NCI-H510A treated with DMSO at 0.1 percent for 48 hours (cell line): ENCODE measurements at regions not wholly inside any gene's neighbourhood (a gene's known extent, or its start where the extent isn't known, plus 50 kb on each side); places are given as distances from the start of the nearest gene placed in this dataset.
"Not testable (repeated sequence)": the region's sequence is repeated elsewhere in the genome, so short reads cannot be mapped to it uniquely, and the experiment has no call there.

Experiments used
- DNase-seq: peaks from one replicate; lab custom pipeline; 2025; lab: John Stamatoyannopoulos, UW

DNA sequence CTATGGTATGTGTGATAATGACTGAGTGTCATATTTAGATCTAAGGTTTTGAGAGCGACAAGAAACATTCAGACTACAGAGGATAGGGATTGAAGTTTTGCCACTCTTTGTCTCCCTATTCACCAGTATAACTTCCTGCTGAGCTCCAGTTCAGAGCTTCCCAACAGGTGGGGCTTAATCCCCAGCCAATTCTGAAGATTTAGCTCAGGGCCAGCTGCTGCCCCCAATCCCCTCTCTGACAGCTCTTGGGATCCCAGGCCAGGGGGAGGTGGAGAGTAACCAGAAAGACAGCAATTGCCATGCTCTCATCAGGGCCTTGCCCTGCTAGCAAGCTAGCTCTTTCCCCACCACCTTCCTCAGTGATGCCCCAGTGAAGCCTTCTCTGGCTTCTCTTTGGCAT is 57.8 kb downstream of the TRIL start:
- no peak for DNase-seq

DNA sequence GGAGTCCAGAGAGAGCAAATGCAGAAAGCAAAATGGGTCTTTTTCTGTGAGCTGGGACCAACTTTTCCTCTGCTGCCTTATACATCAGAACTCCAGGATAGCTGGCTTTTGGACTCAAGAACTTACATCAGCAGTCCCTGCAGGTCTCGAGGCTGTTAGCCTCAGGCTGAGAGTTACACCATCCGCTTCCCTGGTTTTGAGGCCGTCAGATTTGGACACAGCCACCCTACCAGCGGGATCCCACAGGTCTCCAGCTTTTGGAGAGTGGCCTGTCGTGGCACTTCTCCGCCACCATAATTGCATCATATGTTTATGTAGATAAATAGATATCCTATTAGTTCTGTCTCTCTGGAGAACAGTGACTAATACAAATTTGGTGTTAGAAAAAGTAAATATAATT is 64.2 kb downstream of the TRIL start:
- DNase-seq, result no peak

DNA sequence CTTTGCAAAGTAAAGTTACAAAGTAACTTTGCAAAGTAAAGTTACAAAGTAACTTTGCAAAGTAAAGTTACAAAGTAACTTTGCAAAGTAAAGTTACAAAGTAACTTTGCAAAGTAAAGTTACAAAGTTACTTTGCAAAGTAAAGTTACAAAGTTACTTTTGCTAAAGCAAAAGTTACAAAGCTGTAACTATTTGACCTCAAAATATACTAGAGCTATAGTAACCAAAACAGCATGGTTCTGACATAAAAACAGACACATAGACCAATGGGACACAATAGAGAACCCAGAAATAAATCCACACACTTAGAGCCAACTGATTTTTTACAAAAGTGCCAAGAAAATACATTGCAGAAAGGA is 66.3 kb downstream of the TRIL start:
- not testable (repeated sequence) for DNase-seq

DNA sequence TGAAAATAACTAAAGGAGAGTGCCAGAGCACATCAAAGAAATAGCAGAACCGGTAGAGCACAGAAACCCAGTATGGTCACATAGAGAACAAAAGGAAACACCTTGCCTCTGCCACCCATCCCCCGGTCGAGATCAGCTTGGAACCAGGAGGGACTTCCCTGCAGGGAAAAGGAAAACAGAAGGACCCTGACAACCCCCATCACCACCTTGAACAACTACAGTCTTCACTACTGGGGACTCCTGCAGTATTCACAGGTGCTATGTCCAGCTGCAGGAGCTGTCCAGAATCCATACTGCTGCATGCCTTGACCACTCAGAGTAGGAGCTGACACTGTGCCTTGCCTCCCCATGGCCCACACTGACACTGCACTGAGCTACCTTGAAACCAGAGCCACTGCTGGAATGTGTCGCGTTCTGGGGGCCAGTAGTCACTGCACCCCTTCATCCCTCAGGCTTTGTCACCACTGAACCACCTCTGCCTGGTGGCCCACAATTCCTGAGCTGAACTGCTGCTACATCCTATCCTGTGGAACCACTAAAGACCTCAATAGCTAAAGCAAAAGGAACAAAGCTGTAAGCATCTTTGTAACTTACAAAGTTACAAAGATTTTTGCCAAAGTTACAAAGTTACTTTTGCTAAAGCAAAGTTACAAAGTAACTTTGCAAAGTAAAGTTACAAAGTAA is 66.8 kb downstream of the TRIL start:
- DNase-seq, result no peak

DNA sequence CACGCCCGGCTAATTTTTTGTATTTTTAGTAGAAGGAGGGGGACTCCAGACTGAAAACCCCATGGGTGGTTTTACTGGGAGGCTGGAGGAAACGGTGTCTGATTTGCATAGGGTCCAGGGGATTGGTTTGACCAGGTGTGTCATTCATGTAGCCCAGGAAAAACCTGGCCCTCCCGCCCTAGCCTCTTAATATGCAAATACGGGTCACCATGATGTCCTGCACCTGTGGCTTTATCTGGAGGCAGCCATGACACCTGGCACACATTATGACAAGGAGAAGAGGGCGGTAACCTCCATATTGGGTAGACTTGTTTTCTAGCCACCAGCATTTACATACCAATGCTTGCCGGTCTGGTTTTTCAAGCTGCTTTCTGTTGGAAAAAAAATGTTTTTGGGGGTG is 68.0 kb downstream of the TRIL start:
- peak; percentile 61 for DNase-seq

DNA sequence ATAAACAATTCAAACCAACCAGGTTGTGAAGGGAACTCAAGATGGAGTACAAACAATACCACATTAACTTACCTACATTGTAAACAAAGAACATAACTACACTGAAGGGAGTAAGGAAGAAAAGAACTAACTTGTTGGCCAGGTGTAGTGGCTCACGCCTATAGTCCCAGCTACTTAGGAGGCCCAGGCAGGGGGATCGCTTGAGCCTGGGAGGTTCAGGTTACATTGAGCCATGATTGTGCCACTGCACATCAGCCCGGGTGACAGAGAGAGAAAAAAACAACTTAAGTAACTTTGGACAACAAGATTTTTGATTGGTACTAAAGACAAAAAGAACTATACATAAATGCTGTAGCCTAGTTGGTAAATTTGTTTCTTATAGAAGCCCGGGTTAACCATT is 68.8 kb downstream of the TRIL start:
- DNase-seq, result peak; percentile 69

DNA sequence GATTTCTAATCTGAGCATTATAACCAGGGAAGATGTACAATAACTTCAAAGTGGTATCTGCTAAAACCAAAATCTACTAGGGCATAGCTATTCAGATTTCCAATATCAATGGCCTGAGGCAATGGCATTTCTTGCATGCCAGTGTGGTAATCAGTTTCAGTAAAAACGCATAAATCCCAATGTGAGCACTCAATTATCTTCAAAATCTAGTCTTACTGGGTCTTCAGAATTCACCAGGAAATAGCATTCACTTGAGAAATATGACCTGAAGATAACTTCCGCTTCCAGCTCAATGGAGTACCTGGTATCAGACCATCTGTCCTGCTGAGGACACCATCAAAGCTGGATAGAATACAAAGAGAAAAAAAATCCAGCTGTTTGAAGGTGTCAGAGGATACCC is 72.4 kb downstream of the TRIL start:
- no peak for DNase-seq

DNA sequence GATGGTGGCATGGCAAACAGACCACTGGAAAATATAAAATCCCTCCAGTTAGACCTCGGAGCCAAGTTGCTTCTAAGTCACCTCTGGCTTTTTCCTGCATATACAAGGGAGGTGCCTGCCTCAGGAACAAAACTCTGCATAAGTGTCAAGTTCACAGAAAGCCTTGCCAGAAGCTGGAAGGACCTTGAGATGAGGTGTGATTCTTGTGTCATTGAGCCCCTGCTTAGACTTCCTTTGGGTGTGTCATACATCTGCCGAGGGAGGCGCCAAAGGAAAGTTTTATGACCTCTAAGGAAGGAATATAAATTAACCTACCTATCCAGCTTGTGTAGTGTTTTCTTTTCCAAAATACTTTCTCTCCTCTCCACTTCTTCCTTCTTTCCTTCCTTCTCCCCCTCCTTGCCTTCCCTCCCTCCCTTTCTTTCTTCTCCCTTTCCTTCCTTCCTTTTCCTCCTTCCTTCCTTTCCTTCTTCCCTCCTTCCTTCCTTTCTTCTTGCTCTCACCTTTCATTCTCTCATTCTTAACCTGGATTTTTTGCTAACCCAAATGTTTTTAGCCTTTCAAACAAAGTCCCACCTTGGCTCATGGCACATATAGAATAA is 75.2 kb downstream of the TRIL start:
- DNase-seq, result no peak

DNA sequence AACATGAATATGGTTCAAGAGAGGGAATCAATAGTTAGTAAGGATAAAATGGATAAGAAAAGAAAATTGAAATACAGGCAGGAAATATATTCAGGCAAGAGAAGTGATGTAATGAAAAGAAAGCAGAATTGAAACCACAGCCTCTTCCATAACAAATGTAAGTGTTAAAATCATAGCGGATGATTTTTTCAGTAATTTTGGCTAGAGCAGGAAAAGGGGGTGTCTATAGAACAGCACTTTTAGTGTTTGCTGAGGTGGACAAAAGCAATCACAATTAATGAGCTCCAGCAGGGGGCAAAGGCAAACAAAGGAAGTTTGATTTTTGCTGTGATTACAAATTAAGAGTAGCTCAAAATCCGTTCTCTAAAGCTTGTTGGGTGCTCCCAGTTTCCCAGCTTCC is 79.0 kb downstream of the TRIL start:
- no peak for DNase-seq

DNA sequence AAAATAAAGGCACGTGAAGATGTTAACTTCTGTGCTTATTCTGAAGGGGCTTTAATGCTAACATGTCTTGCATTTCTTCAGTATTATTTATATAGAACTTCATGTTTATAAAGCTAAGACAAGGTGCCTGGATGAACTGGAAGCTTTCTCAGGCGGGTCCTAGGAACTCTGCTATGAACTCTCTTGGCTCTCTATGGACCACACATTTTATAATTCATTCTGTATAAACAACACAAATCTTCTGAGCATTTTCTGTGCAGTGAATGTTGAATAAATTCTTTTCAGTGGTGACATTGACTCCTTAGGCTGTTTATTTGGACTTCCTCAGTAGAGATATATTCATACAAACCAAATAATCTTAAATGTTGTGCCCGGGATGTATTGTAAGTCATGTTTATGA is 79.6 kb downstream of the TRIL start:
- DNase-seq, result no peak
